ENCODE measurements at regions not wholly inside any gene's neighbourhood (a gene's known extent, or its start where the extent isn't known, plus 50 kb on each side); places are given as distances from the start of the nearest gene placed in this dataset.

- no peak for TF ChIP-seq CTCF (IDR thresholded peaks at IDR 0.05; ENCODE audit: insufficient read depth, low read depth, low read length, missing control alignments)
- no peak overlapping the region for H3K4me3 ChIP-seq (ENCODE audit: low read depth, low read length)
- DNase-seq (ENCODE audit: low read depth), result no peak
Observed at GRCh38 chr1:198915327-198916231, 276.7 kb downstream of the PTPRC start.

GRCh38 chr1:198917226-198917625 is 278.4 kb downstream of the PTPRC start:
- no peak for DNase-seq (ENCODE audit: low read depth)
- TF ChIP-seq CTCF (IDR thresholded peaks at IDR 0.05; ENCODE audit: insufficient read depth, low read depth, low read length, missing control alignments), result no peak
- no peak overlapping the region for H3K4me3 ChIP-seq (ENCODE audit: low read depth, low read length)

- DNase-seq (ENCODE audit: low read depth), result no peak
- TF ChIP-seq CTCF (IDR thresholded peaks at IDR 0.05; ENCODE audit: insufficient read depth, low read depth, low read length, missing control alignments), result no peak
- no peak overlapping the region for H3K4me3 ChIP-seq (ENCODE audit: low read depth, low read length)
Observed at GRCh38 chr1:198918920-198919319, 280.1 kb downstream of the PTPRC start.

GRCh38 chr1:198919667-198920398 is 281.0 kb downstream of the PTPRC start:
- no peak overlapping the region for H3K4me3 ChIP-seq (ENCODE audit: low read depth, low read length)
- no peak for TF ChIP-seq CTCF (IDR thresholded peaks at IDR 0.05; ENCODE audit: insufficient read depth, low read depth, low read length, missing control alignments)
- peak; percentile 52 for DNase-seq (ENCODE audit: low read depth)

GRCh38 chr1:198922638-198923430 is 284.0 kb downstream of the PTPRC start:
- no peak for TF ChIP-seq CTCF (IDR thresholded peaks at IDR 0.05; ENCODE audit: insufficient read depth, low read depth, low read length, missing control alignments)
- H3K4me3 ChIP-seq (ENCODE audit: low read depth, low read length), result no peak overlapping the region
- DNase-seq (ENCODE audit: low read depth), result peak; percentile 69

- TF ChIP-seq CTCF (IDR thresholded peaks at IDR 0.05; ENCODE audit: insufficient read depth, low read depth, low read length, missing control alignments), result no peak
- no peak overlapping the region for H3K4me3 ChIP-seq (ENCODE audit: low read depth, low read length)
- no peak for DNase-seq (ENCODE audit: low read depth)
Observed at GRCh38 chr1:198923993-198924392, 285.2 kb downstream of the PTPRC start.

All from GM12865 (cell line).